Lower lobe of right lung (tissue), 2 donors: ENCODE measurements at regions not wholly inside any gene's neighbourhood (a gene's known extent, or its start where the extent isn't known, plus 50 kb on each side); places are given as distances from the start of the nearest gene placed in this dataset.

ENCODE experiments used
- ATAC-seq, 2 donors: fragments of 200-7000 bp; cut with Tn5 transposase; one replicate each; pipeline ENCODE4 v1.9.1; 2020 to 2022; ENCODE audit warnings: mild to moderate bottlenecking in 2 of 2, moderate library complexity in 2 of 2
- DNase-seq: peaks from one replicate; pipeline ENCODE4 v3.0.0-alpha.2; 2020
- H3K27ac ChIP-seq: fragments of 200-600 bp; one replicate; pipeline ENCODE4 v1.8.0; 2022
- H3K27me3 ChIP-seq: fragments of 200-600 bp; one replicate; pipeline ENCODE4 v1.8.0; 2022; ENCODE audit warnings: low read depth
- H3K36me3 ChIP-seq: fragments of 200-600 bp; one replicate; pipeline ENCODE4 v1.8.0; 2022; ENCODE audit warnings: mild to moderate bottlenecking
- H3K4me1 ChIP-seq: fragments of 200-600 bp; one replicate; pipeline ENCODE4 v1.8.0; 2022
- H3K4me3 ChIP-seq: fragments of 200-600 bp; one replicate; pipeline ENCODE4 v1.8.0; 2022; ENCODE audit warnings: mild to moderate bottlenecking
- H3K9me3 ChIP-seq: fragments of 200-600 bp; one replicate; pipeline ENCODE4 v1.8.0; 2022
- CTCF ChIP-seq: fragments of 200-600 bp; IDR thresholded peaks from one replicate; pipeline ENCODE4 v1.8.0; 2022; ENCODE audit warnings: antibody characterized with exemption, mild to moderate bottlenecking
- intact Hi-C: fragments of 100-400 bp; cut with DNase I; formaldehyde crosslinking; loops from one replicate; pipeline ENCODE4 v1.11.0; 2022
- donor health status: DM: no; HTN: yes; CAD: no; lungs with severe emphysema.

GRCh38 chr3:25174251-25174650 lies 253.8 kb upstream of the RARB start:
- Histone ChIP-seq H3K9me3 (no peaks in the 10 kb centered on the region), H3K4me3 (no peak overlapping the region), H3K36me3 (no peaks in the 10 kb centered on the region), H3K27me3 (no peaks in the 10 kb centered on the region), H3K27ac (no peak overlapping the region), H3K4me1 (no peaks in the 10 kb centered on the region)
- DNase-seq (no peak), ATAC-seq (no peak)
- intact Hi-C loops: no loop called here
- no peak for TF ChIP-seq CTCF

GRCh38 chr3:25177041-25177440 lies 251.0 kb upstream of the RARB start:
- H3K27ac ChIP-seq: no peak overlapping the region
- intact Hi-C loops: no loop called here
- no peaks in the 10 kb centered on the region for H3K36me3 ChIP-seq
- H3K9me3 ChIP-seq: no peaks in the 10 kb centered on the region
- H3K4me3 ChIP-seq: no peak overlapping the region
- H3K4me1 ChIP-seq: no peaks in the 10 kb centered on the region
- no peaks in the 10 kb centered on the region for H3K27me3 ChIP-seq
- no peak for DNase-seq
- no peak for ATAC-seq
- no peak for TF ChIP-seq CTCF

DNA sequence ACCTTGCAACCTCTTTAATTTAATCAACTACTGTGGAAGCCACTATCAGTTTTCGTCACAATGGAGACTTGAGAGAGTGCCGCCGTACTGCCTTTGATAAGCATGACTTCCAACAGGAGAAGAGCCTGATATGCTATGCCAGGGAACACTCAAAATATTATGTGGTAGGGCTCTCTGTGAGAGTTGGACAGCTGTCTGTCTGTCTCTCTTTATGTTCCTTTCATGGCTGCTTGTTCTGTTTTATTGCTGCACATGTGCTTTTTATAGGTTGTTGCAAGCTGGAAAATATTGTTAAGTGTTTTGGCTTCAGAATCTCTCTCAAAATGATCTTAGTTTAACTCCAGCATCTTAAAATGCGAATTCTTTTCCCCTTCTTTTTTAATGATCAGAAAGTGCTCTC lies 249.4 kb upstream of the RARB start:
- DNase-seq: no peak
- Histone ChIP-seq H3K9me3 (no peaks in the 10 kb centered on the region), H3K4me3 (no peak overlapping the region), H3K36me3 (no peaks in the 10 kb centered on the region), H3K27ac (no peak overlapping the region), H3K4me1 (no peaks in the 10 kb centered on the region), H3K27me3 (no peaks in the 10 kb centered on the region)
- intact Hi-C loops: no loop called here
- TF ChIP-seq CTCF: no peak
- no peak for ATAC-seq

GRCh38 chr3:25181096-25181495 lies 247.0 kb upstream of the RARB start:
- no peaks in the 10 kb centered on the region for H3K27me3 ChIP-seq
- no peak overlapping the region for H3K4me3 ChIP-seq
- TF ChIP-seq CTCF: no peak
- ATAC-seq: no peak
- no peak for DNase-seq
- no peaks in the 10 kb centered on the region for H3K9me3 ChIP-seq
- no peak overlapping the region for H3K27ac ChIP-seq
- no peaks in the 10 kb centered on the region for H3K36me3 ChIP-seq
- no peaks in the 10 kb centered on the region for H3K4me1 ChIP-seq
- intact Hi-C loops: no loop called here

- no peak overlapping the region for H3K27ac ChIP-seq
- H3K4me3 ChIP-seq: no peak overlapping the region
- H3K9me3 ChIP-seq: no peaks in the 10 kb centered on the region
- no peaks in the 10 kb centered on the region for H3K27me3 ChIP-seq
- H3K36me3 ChIP-seq: no peaks in the 10 kb centered on the region
- ATAC-seq (no peak), DNase-seq (no peak)
- no peaks in the 10 kb centered on the region for H3K4me1 ChIP-seq
- TF ChIP-seq CTCF: no peak
- intact Hi-C loops: no loop called here
Observed at GRCh38 chr3:25182794-25183193, 245.3 kb upstream of the RARB start.

DNA sequence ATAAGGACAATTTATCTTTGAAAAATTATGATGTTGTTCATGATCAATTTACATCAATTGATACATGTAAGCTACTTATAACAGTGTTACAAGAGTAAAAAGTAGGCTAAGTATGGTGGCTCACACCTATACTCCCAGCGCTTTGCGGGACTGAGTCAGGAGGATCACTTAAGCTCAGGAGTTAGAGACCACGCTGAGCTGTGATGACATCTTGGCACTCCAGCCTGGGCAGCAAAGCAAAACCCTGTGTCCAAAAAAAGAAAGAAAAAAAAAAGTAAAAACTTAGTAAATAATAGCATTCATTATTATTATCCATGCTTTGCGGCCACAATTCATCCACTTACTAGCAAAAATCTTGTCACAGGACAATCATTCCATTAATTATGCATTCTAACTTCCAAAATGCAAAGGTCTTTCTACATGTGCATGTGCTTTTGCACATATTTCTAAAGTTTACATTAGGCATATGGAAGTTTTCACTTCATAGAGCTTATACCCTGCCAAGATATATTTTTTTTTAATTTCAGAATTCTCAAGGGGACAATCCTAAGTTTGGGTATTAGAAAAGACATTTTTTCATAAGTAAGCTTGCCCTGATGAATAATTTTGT lies 243.3 kb upstream of the RARB start:
- Histone ChIP-seq H3K4me1 (no peaks in the 10 kb centered on the region), H3K36me3 (no peaks in the 10 kb centered on the region), H3K4me3 (no peak overlapping the region), H3K27ac (no peak overlapping the region), H3K9me3 (no peaks in the 10 kb centered on the region), H3K27me3 (no peaks in the 10 kb centered on the region)
- no peak for DNase-seq
- no peak for ATAC-seq
- TF ChIP-seq CTCF: no peak
- intact Hi-C loops: no loop called here
